ENCODE measurements at regions not wholly inside any gene's neighbourhood (a gene's known extent, or its start where the extent isn't known, plus 50 kb on each side); places are given as distances from the start of the nearest gene placed in this dataset.

DNA sequence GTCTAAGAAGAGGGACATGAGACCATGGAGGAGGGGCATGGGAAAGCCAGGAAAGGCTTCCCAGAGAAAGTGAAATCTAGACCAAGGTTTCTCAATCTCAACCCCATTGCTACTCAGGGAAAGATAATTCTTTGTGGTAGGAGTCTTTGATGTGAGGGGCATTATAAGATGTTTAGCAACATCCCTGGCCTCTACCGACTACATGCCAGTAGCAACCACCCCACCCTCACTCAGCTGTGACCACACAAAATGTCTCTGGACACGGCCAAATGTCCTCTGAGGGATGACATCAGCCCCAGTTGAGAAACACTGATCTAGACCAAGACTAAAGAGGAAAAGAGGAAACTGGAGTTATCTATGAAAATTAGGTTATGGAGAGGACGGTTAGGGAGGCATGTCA is 298.5 kb upstream of the KIF2A start:
- no peaks in the 10 kb centered on the region for H3K36me3 Mint-ChIP-seq (ENCODE audit: low read depth)
- no peaks in the 10 kb centered on the region for H3K9me3 Mint-ChIP-seq
- no peak overlapping the region for H3K4me3 Mint-ChIP-seq
- Histone ChIP-seq H3K9me3 (ENCODE audit: control insufficient read depth, low read length) (no peaks in the 10 kb centered on the region), H3K36me3 (ENCODE audit: control insufficient read depth, insufficient read depth, low read length) (no peaks in the 10 kb centered on the region), H3K27me3 (ENCODE audit: control insufficient read depth, insufficient read depth, low read length, poor library complexity, severe bottlenecking) (no peaks in the 10 kb centered on the region), H3K9ac (ENCODE audit: extremely low read depth, low read length, poor library complexity, severe bottlenecking) (no peak overlapping the region), H3K4me3 (ENCODE audit: low read length) (no peak overlapping the region), H3K4me1 (ENCODE audit: control insufficient read depth, insufficient read depth, low read length) (peaks cover 10% of the 10 kb centered on the region), H3K27ac (ENCODE audit: low read depth, low read length) (no peak overlapping the region)
- no peaks in the 10 kb centered on the region for H3K27me3 Mint-ChIP-seq (ENCODE audit: insufficient read depth)
- H3K4me1 Mint-ChIP-seq, result peaks cover 15% of the 10 kb centered on the region
- no peak for DNase-seq
- WGBS, 2 experiments (ENCODE audit: insufficient coverage in 1 of 2, insufficient read length in 1 of 2), result 83 to 86% methylated on average over 1 to 3 of the region's 3 CpGs
- no peak overlapping the region for H3K27ac Mint-ChIP-seq
- TF ChIP-seq, protein P1, sequence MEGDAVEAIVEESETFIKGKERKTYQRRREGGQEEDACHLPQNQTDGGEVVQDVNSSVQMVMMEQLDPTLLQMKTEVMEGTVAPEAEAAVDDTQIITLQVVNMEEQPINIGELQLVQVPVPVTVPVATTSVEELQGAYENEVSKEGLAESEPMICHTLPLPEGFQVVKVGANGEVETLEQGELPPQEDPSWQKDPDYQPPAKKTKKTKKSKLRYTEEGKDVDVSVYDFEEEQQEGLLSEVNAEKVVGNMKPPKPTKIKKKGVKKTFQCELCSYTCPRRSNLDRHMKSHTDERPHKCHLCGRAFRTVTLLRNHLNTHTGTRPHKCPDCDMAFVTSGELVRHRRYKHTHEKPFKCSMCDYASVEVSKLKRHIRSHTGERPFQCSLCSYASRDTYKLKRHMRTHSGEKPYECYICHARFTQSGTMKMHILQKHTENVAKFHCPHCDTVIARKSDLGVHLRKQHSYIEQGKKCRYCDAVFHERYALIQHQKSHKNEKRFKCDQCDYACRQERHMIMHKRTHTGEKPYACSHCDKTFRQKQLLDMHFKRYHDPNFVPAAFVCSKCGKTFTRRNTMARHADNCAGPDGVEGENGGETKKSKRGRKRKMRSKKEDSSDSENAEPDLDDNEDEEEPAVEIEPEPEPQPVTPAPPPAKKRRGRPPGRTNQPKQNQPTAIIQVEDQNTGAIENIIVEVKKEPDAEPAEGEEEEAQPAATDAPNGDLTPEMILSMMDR (conservative IDR thresholded peaks at IDR 0.05), result no peak

DNA sequence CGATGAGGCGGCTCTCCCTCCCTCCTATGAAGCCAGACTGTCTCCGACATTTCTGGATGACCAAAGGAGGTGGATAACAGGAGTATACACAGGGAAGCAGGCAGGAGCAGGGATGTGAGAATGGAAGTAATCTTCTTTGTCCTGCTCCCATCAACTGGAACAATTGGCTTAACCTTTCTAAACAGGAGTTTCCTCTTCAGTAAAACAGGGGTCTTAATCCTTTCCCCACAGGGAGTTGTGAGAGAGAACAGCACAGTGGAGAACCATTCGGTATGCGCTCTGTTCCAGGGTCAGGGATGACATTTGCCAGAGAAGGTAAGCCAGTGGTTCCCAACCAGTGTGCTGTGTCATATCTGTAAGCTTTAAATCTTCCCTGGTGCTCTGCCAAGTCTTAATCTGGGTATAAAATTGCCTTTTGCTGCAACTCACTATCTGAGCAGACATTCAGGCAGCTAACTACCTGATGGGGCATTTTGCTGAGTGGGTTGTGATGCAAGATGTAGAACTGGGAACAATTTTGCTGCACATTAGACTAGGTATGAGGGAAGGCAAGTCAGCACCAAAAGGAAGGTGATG is 294.8 kb upstream of the KIF2A start:
- no peaks in the 10 kb centered on the region for H3K9me3 ChIP-seq (ENCODE audit: control insufficient read depth, low read length)
- no peak overlapping the region for H3K4me3 Mint-ChIP-seq
- no peak overlapping the region for H3K9ac ChIP-seq (ENCODE audit: extremely low read depth, low read length, poor library complexity, severe bottlenecking)
- no peak overlapping the region for H3K27ac Mint-ChIP-seq
- H3K4me1 ChIP-seq (ENCODE audit: control insufficient read depth, insufficient read depth, low read length), result peaks cover 10% of the 10 kb centered on the region
- H3K4me1 Mint-ChIP-seq, result peaks cover 18% of the 10 kb centered on the region
- DNase-seq, result no peak
- no peak overlapping the region for H3K27ac ChIP-seq (ENCODE audit: low read depth, low read length)
- H3K9me3 Mint-ChIP-seq, result no peaks in the 10 kb centered on the region
- H3K27me3 Mint-ChIP-seq (ENCODE audit: insufficient read depth), result no peaks in the 10 kb centered on the region
- TF ChIP-seq, protein P1 (conservative IDR thresholded peaks at IDR 0.05), result no peak
- H3K36me3 Mint-ChIP-seq (ENCODE audit: low read depth), result no peaks in the 10 kb centered on the region
- H3K27me3 ChIP-seq (ENCODE audit: control insufficient read depth, insufficient read depth, low read length, poor library complexity, severe bottlenecking), result no peaks in the 10 kb centered on the region
- no peak overlapping the region for H3K4me3 ChIP-seq (ENCODE audit: low read length)
- no peaks in the 10 kb centered on the region for H3K36me3 ChIP-seq (ENCODE audit: control insufficient read depth, insufficient read depth, low read length)
- 82 to 84% methylated on average over 4 to 5 of the region's 5 CpGs for WGBS, 2 experiments (ENCODE audit: insufficient coverage in 1 of 2, insufficient read length in 1 of 2)

DNA sequence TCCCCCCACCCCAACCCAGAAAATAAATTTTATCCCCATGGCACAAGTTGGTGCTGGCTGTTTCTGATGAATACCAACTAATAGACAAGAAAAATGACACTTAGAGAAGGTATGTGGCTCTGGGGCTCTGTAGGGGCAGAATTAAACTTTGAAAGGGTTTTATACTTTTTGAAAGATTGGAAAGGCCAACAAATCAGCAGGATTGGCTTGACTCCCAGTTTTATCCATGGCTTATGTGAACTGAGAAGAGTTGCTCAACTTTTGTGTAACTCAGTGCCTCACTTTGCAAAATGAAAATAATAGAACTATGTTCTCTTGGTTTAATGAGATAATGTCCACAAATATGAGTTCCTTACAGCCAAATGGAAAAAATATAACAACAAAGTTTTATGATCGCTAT is 288.9 kb upstream of the KIF2A start:
- Histone ChIP-seq H3K4me3 (ENCODE audit: low read length) (no peak overlapping the region), H3K36me3 (ENCODE audit: control insufficient read depth, insufficient read depth, low read length) (no peaks in the 10 kb centered on the region), H3K9me3 (ENCODE audit: control insufficient read depth, low read length) (no peaks in the 10 kb centered on the region), H3K9ac (ENCODE audit: extremely low read depth, low read length, poor library complexity, severe bottlenecking) (no peak overlapping the region), H3K27me3 (ENCODE audit: control insufficient read depth, insufficient read depth, low read length, poor library complexity, severe bottlenecking) (no peaks in the 10 kb centered on the region), H3K4me1 (ENCODE audit: control insufficient read depth, insufficient read depth, low read length) (no peaks in the 10 kb centered on the region), H3K27ac (ENCODE audit: low read depth, low read length) (no peak overlapping the region)
- Mint-ChIP-seq H3K4me1 (peaks cover 3% of the 10 kb centered on the region), H3K9me3 (no peaks in the 10 kb centered on the region), H3K27ac (no peak overlapping the region), H3K4me3 (no peak overlapping the region), H3K27me3 (ENCODE audit: insufficient read depth) (peaks cover 4% of the 10 kb centered on the region), H3K36me3 (ENCODE audit: low read depth) (no peaks in the 10 kb centered on the region)
- WGBS, 2 experiments (ENCODE audit: insufficient coverage in 1 of 2, insufficient read length in 1 of 2), result 80% methylated on average over 1 of the region's 1 CpG; no CpG with 5 or more reads in 1 of the 2 experiments
- no peak for DNase-seq
- TF ChIP-seq, protein P1 (conservative IDR thresholded peaks at IDR 0.05), result no peak
